ENCODE measurements at regions not wholly inside any gene's neighbourhood (a gene's known extent, or its start where the extent isn't known, plus 50 kb on each side); places are given as distances from the start of the nearest gene placed in this dataset.
"Not testable (repeated sequence)": the region's sequence is repeated elsewhere in the genome, so short reads cannot be mapped to it uniquely, and the experiment has no call there.

GRCh38 chr4:8983921-8984320 lies 112.3 kb upstream of the HMX1 start:
- not testable (repeated sequence) for H3K36me3 ChIP-seq (ENCODE audit: control insufficient read depth in 2 of 2, insufficient read depth in 2 of 2, low read length in 2 of 2); H3K4me3 ChIP-seq (ENCODE audit: low read length in 2 of 2); H3K27me3 ChIP-seq (ENCODE audit: control insufficient read depth in 2 of 2, insufficient read depth in 2 of 2, low read length in 2 of 2); H3K9me3 ChIP-seq (ENCODE audit: control insufficient read depth in 2 of 2, low read length in 2 of 2); H3K4me1 ChIP-seq (ENCODE audit: control insufficient read depth in 2 of 2, insufficient read depth in 2 of 2, low read length in 2 of 2); H3K27ac ChIP-seq (ENCODE audit: low read depth in 2 of 2, low read length in 2 of 2); H3K9ac ChIP-seq (ENCODE audit: low read depth in 1 of 2, low read length in 2 of 2)

- not testable (repeated sequence) for H3K9me3 ChIP-seq (ENCODE audit: control insufficient read depth in 2 of 2, low read length in 2 of 2); H3K36me3 ChIP-seq (ENCODE audit: control insufficient read depth in 2 of 2, insufficient read depth in 2 of 2, low read length in 2 of 2); H3K4me3 ChIP-seq (ENCODE audit: low read length in 2 of 2); H3K27ac ChIP-seq (ENCODE audit: low read depth in 2 of 2, low read length in 2 of 2); H3K27me3 ChIP-seq (ENCODE audit: control insufficient read depth in 2 of 2, insufficient read depth in 2 of 2, low read length in 2 of 2); H3K9ac ChIP-seq (ENCODE audit: low read depth in 1 of 2, low read length in 2 of 2); H3K4me1 ChIP-seq (ENCODE audit: control insufficient read depth in 2 of 2, insufficient read depth in 2 of 2, low read length in 2 of 2)
Measured at GRCh38 chr4:8976466-8977128, 105.0 kb upstream of the HMX1 start.

- H3K4me3 ChIP-seq (ENCODE audit: low read length in 2 of 2); H3K4me1 ChIP-seq (ENCODE audit: control insufficient read depth in 2 of 2, insufficient read depth in 2 of 2, low read length in 2 of 2); H3K27me3 ChIP-seq (ENCODE audit: control insufficient read depth in 2 of 2, insufficient read depth in 2 of 2, low read length in 2 of 2); H3K9ac ChIP-seq (ENCODE audit: low read depth in 1 of 2, low read length in 2 of 2); H3K36me3 ChIP-seq (ENCODE audit: control insufficient read depth in 2 of 2, insufficient read depth in 2 of 2, low read length in 2 of 2); H3K9me3 ChIP-seq (ENCODE audit: control insufficient read depth in 2 of 2, low read length in 2 of 2); H3K27ac ChIP-seq (ENCODE audit: low read depth in 2 of 2, low read length in 2 of 2): not testable (repeated sequence)
Measured at GRCh38 chr4:8972635-8973034, 101.0 kb upstream of the HMX1 start.

GRCh38 chr4:8965896-8966295 lies 94.3 kb upstream of the HMX1 start:
- not testable (repeated sequence) for H3K27ac ChIP-seq (ENCODE audit: low read depth in 2 of 2, low read length in 2 of 2); H3K4me1 ChIP-seq (ENCODE audit: control insufficient read depth in 2 of 2, insufficient read depth in 2 of 2, low read length in 2 of 2); H3K36me3 ChIP-seq (ENCODE audit: control insufficient read depth in 2 of 2, insufficient read depth in 2 of 2, low read length in 2 of 2); H3K9ac ChIP-seq (ENCODE audit: low read depth in 1 of 2, low read length in 2 of 2); H3K9me3 ChIP-seq (ENCODE audit: control insufficient read depth in 2 of 2, low read length in 2 of 2); H3K27me3 ChIP-seq (ENCODE audit: control insufficient read depth in 2 of 2, insufficient read depth in 2 of 2, low read length in 2 of 2); H3K4me3 ChIP-seq (ENCODE audit: low read length in 2 of 2)

DNA sequence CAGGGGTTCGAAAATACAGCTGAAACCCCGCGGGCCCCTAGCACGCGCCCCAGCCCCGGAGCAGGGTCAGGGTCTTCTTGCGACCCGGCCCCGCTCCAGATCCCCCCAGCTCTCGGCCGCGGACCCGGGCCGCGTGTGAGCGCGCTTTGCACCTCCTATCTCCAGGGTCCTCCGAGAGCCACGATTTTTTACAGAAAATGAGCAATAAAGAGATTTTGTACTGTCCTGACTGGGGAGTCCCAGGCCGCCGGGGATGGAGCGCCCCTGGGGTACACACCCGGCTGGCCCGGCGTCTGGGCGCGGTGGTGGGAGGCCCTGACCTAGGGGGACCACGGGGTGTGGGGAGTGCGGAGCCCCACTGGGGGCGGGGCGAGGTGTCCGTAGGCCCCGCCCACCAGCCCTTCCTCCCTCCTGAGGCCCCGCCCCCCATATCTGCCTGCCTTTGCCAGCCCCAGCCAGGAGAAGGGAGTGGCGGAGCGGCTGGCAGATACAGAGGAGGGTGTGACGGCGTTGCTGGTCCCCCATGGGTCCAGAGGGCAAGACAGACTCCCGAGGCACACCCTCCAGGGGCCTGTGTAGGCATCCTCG lies 92.7 kb upstream of the HMX1 start:
- not testable (repeated sequence) for H3K9ac ChIP-seq (ENCODE audit: low read depth in 1 of 2, low read length in 2 of 2); H3K27ac ChIP-seq (ENCODE audit: low read depth in 2 of 2, low read length in 2 of 2); H3K4me1 ChIP-seq (ENCODE audit: control insufficient read depth in 2 of 2, insufficient read depth in 2 of 2, low read length in 2 of 2); H3K36me3 ChIP-seq (ENCODE audit: control insufficient read depth in 2 of 2, insufficient read depth in 2 of 2, low read length in 2 of 2); H3K9me3 ChIP-seq (ENCODE audit: control insufficient read depth in 2 of 2, low read length in 2 of 2); H3K27me3 ChIP-seq (ENCODE audit: control insufficient read depth in 2 of 2, insufficient read depth in 2 of 2, low read length in 2 of 2); H3K4me3 ChIP-seq (ENCODE audit: low read length in 2 of 2)

DNA sequence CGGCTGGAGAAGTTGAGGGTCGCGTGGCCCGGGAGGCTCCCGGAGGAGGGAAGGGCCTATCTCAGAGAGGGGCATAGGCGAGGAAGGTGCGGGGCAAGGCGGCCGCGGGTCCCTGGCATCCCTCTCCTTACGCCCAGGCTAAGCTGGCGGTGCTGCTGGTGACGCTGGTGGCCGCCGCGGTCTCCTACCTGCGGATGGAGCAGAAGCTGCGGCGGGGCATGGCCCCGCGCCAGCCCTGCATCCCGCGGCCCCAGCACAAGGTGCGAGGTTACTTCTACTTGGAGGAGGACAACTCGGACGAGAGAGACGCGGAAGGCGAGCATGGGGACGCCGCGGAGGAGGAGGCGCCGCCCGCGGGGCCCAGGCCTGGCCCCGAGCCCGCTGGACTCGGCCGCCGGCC lies 91.9 kb upstream of the HMX1 start:
- not testable (repeated sequence) for H3K4me1 ChIP-seq (ENCODE audit: control insufficient read depth in 2 of 2, insufficient read depth in 2 of 2, low read length in 2 of 2); H3K36me3 ChIP-seq (ENCODE audit: control insufficient read depth in 2 of 2, insufficient read depth in 2 of 2, low read length in 2 of 2); H3K9me3 ChIP-seq (ENCODE audit: control insufficient read depth in 2 of 2, low read length in 2 of 2); H3K9ac ChIP-seq (ENCODE audit: low read depth in 1 of 2, low read length in 2 of 2); H3K27me3 ChIP-seq (ENCODE audit: control insufficient read depth in 2 of 2, insufficient read depth in 2 of 2, low read length in 2 of 2); H3K27ac ChIP-seq (ENCODE audit: low read depth in 2 of 2, low read length in 2 of 2); H3K4me3 ChIP-seq (ENCODE audit: low read length in 2 of 2)

DNA sequence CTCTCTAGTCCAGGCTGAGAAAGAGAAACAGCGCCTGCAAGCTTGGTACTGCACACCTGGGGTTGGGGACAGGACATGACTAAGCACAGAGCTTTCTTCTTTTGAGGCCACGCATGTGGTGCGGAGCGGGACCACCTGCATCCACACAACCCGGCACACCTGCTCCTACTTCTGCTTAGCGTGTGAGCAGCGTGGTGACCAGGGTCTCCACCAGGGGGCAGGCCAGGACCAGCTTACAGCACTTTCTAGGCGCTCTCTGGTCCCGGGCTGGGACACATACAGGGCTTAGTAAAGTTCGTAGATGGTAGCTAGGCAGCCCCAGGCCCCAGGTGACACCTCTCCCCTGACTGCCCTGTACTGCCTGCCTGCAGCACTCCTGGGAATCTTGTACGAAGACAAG lies 89.7 kb upstream of the HMX1 start:
- not testable (repeated sequence) for H3K9ac ChIP-seq (ENCODE audit: low read depth in 1 of 2, low read length in 2 of 2); H3K27me3 ChIP-seq (ENCODE audit: control insufficient read depth in 2 of 2, insufficient read depth in 2 of 2, low read length in 2 of 2); H3K27ac ChIP-seq (ENCODE audit: low read depth in 2 of 2, low read length in 2 of 2)

GRCh38 chr4:8959471-8959870 lies 87.8 kb upstream of the HMX1 start:
- not testable (repeated sequence) for H3K27me3 ChIP-seq (ENCODE audit: control insufficient read depth in 2 of 2, insufficient read depth in 2 of 2, low read length in 2 of 2); H3K4me3 ChIP-seq (ENCODE audit: low read length in 2 of 2)

More for the DNA sequence above, 89.7 kb upstream of the HMX1 start:
- H3K36me3 ChIP-seq (ENCODE audit: control insufficient read depth in 2 of 2, insufficient read depth in 2 of 2, low read length in 2 of 2); H3K9me3 ChIP-seq (ENCODE audit: control insufficient read depth in 2 of 2, low read length in 2 of 2); H3K4me1 ChIP-seq (ENCODE audit: control insufficient read depth in 2 of 2, insufficient read depth in 2 of 2, low read length in 2 of 2); H3K4me3 ChIP-seq (ENCODE audit: low read length in 2 of 2): not testable (repeated sequence)

GRCh38 chr4:8954001-8954400 lies 82.4 kb upstream of the HMX1 start:
- not testable (repeated sequence) for H3K4me1 ChIP-seq (ENCODE audit: control insufficient read depth in 2 of 2, insufficient read depth in 2 of 2, low read length in 2 of 2); H3K9me3 ChIP-seq (ENCODE audit: control insufficient read depth in 2 of 2, low read length in 2 of 2); H3K4me3 ChIP-seq (ENCODE audit: low read length in 2 of 2); H3K9ac ChIP-seq (ENCODE audit: low read depth in 1 of 2, low read length in 2 of 2); H3K36me3 ChIP-seq (ENCODE audit: control insufficient read depth in 2 of 2, insufficient read depth in 2 of 2, low read length in 2 of 2); H3K27ac ChIP-seq (ENCODE audit: low read depth in 2 of 2, low read length in 2 of 2); H3K27me3 ChIP-seq (ENCODE audit: control insufficient read depth in 2 of 2, insufficient read depth in 2 of 2, low read length in 2 of 2)

More at GRCh38 chr4:8959471-8959870, 87.8 kb upstream of the HMX1 start:
- H3K27ac ChIP-seq (ENCODE audit: low read depth in 2 of 2, low read length in 2 of 2); H3K9ac ChIP-seq (ENCODE audit: low read depth in 1 of 2, low read length in 2 of 2); H3K9me3 ChIP-seq (ENCODE audit: control insufficient read depth in 2 of 2, low read length in 2 of 2); H3K36me3 ChIP-seq (ENCODE audit: control insufficient read depth in 2 of 2, insufficient read depth in 2 of 2, low read length in 2 of 2); H3K4me1 ChIP-seq (ENCODE audit: control insufficient read depth in 2 of 2, insufficient read depth in 2 of 2, low read length in 2 of 2): not testable (repeated sequence)

DNA sequence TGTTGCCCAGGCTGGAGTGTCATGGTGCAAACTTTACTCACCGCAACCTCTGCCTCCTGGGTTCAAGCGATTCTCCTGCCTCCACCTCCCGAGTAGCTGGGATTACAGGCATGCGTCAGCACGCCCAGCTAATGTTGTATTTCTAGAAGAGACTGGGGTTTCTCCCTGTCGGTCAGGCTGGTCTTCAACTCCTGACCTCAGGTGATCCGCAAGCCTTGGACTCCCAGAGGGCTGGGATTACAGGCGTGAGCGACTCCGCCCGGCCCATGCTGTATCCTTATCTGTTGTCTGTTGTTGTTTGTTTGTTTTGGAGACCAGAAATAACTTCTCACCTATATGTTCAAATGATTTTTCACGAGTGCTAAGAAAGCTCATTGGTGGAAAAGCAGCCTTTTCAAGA lies 81.2 kb upstream of the HMX1 start:
- H3K36me3 ChIP-seq (ENCODE audit: control insufficient read depth in 2 of 2, insufficient read depth in 2 of 2, low read length in 2 of 2); H3K4me1 ChIP-seq (ENCODE audit: control insufficient read depth in 2 of 2, insufficient read depth in 2 of 2, low read length in 2 of 2); H3K9ac ChIP-seq (ENCODE audit: low read depth in 1 of 2, low read length in 2 of 2); H3K27me3 ChIP-seq (ENCODE audit: control insufficient read depth in 2 of 2, insufficient read depth in 2 of 2, low read length in 2 of 2); H3K9me3 ChIP-seq (ENCODE audit: control insufficient read depth in 2 of 2, low read length in 2 of 2); H3K4me3 ChIP-seq (ENCODE audit: low read length in 2 of 2); H3K27ac ChIP-seq (ENCODE audit: low read depth in 2 of 2, low read length in 2 of 2): not testable (repeated sequence)

GRCh38 chr4:8952109-8952508 lies 80.5 kb upstream of the HMX1 start:
- not testable (repeated sequence) for H3K27me3 ChIP-seq (ENCODE audit: control insufficient read depth in 2 of 2, insufficient read depth in 2 of 2, low read length in 2 of 2); H3K4me3 ChIP-seq (ENCODE audit: low read length in 2 of 2); H3K4me1 ChIP-seq (ENCODE audit: control insufficient read depth in 2 of 2, insufficient read depth in 2 of 2, low read length in 2 of 2); H3K9ac ChIP-seq (ENCODE audit: low read depth in 1 of 2, low read length in 2 of 2); H3K9me3 ChIP-seq (ENCODE audit: control insufficient read depth in 2 of 2, low read length in 2 of 2); H3K27ac ChIP-seq (ENCODE audit: low read depth in 2 of 2, low read length in 2 of 2); H3K36me3 ChIP-seq (ENCODE audit: control insufficient read depth in 2 of 2, insufficient read depth in 2 of 2, low read length in 2 of 2)

All from mucosa of rectum (tissue), 2 donors.